MM.1S (cell line): ENCODE measurements at regions not wholly inside any gene's neighbourhood (a gene's known extent, or its start where the extent isn't known, plus 50 kb on each side); places are given as distances from the start of the nearest gene placed in this dataset.

Source experiments
- DNase-seq: peaks from one replicate; pipeline ENCODE4 v3.0.0-alpha.2; 2015
- H2AFZ ChIP-seq: fragments of 300-600 bp; sonication (generic); 2 replicates; pipeline ENCODE4 v1.6.0; 2016; ENCODE audit warnings: antibody characterized with exemption, low read length
- H3F3A ChIP-seq: fragments of 300-600 bp; sonication (generic); 2 replicates; pipeline ENCODE4 v1.6.1; 2016; ENCODE audit warnings: mild to moderate bottlenecking, antibody characterized with exemption, low read length, moderate library complexity, mixed read lengths; ENCODE audit not compliant: insufficient read depth
- H3K27ac ChIP-seq: fragments of 300-600 bp; sonication (generic); 2 replicates; pipeline ENCODE4 v1.5.1; 2016; ENCODE audit warnings: mild to moderate bottlenecking, low read length
- H3K27me3 ChIP-seq: fragments of 300-600 bp; sonication (generic); replicated peaks from 2 replicates; pipeline ENCODE4 v1.6.0; 2016; ENCODE audit warnings: low read length; ENCODE audit not compliant: insufficient read depth
- H3K36me3 ChIP-seq: fragments of 300-600 bp; sonication (generic); replicated peaks from 2 replicates; pipeline ENCODE4 v1.6.1; 2016; ENCODE audit warnings: mild to moderate bottlenecking, low read length, mixed read lengths; ENCODE audit not compliant: insufficient read depth
- H3K4me1 ChIP-seq: fragments of 300-600 bp; sonication (generic); 2 replicates; pipeline ENCODE4 v1.6.1; 2016; ENCODE audit warnings: low read length, mixed read lengths
- H3K4me2 ChIP-seq: fragments of 300-600 bp; sonication (generic); 2 replicates; pipeline ENCODE4 v1.6.0; 2016; ENCODE audit warnings: low read depth, low read length
- H3K4me3 ChIP-seq: fragments of 300-600 bp; sonication (generic); 2 replicates; pipeline ENCODE4 v1.5.1; 2016; ENCODE audit warnings: low read length, mixed read lengths
- H3K79me2 ChIP-seq: fragments of 300-600 bp; sonication (generic); 2 replicates; pipeline ENCODE4 v1.6.1; 2016; ENCODE audit warnings: mixed run types, low read length, mixed read lengths
- H3K9ac ChIP-seq: fragments of 300-600 bp; sonication (generic); 2 replicates; pipeline ENCODE4 v1.6.1; 2016; ENCODE audit warnings: low read length, mixed read lengths
- H3K9me2 ChIP-seq: fragments of 300-600 bp; sonication (generic); replicated peaks from 2 replicates; pipeline ENCODE4 v1.6.1; 2016; ENCODE audit warnings: mild to moderate bottlenecking, low read length, mixed read lengths; ENCODE audit not compliant: insufficient read depth
- H3K9me3 ChIP-seq: fragments of 300-600 bp; sonication (generic); replicated peaks from 2 replicates; pipeline ENCODE4 v1.6.1; 2016; ENCODE audit warnings: mild to moderate bottlenecking, low read length, mixed read lengths; ENCODE audit not compliant: insufficient read depth
- H4K20me1 ChIP-seq: fragments of 300-600 bp; sonication (generic); 2 replicates; pipeline ENCODE4 v1.6.1; 2016; ENCODE audit warnings: mild to moderate bottlenecking, low read length, moderate library complexity, mixed read lengths; ENCODE audit not compliant: insufficient read depth
- CTCF ChIP-seq: fragments of 300-600 bp; sonication (generic); IDR thresholded peaks from 2 replicates; pipeline ENCODE4 v1.5.1; 2016; ENCODE audit warnings: antibody characterized with exemption, low read length, mixed read lengths
- EZH2 ChIP-seq: fragments of 300-600 bp; sonication (generic); optimal IDR thresholded peaks from 2 replicates; pipeline ENCODE3; 2017; ENCODE audit warnings: low read depth, mild to moderate bottlenecking, antibody characterized with exemption, low read length, mixed read lengths
- EZH2phosphoT487 ChIP-seq: fragments of 300-600 bp; sonication (generic); IDR thresholded peaks from 2 replicates; pipeline ENCODE4 v1.6.1; 2018; ENCODE audit warnings: antibody characterized with exemption, low read length

DNA sequence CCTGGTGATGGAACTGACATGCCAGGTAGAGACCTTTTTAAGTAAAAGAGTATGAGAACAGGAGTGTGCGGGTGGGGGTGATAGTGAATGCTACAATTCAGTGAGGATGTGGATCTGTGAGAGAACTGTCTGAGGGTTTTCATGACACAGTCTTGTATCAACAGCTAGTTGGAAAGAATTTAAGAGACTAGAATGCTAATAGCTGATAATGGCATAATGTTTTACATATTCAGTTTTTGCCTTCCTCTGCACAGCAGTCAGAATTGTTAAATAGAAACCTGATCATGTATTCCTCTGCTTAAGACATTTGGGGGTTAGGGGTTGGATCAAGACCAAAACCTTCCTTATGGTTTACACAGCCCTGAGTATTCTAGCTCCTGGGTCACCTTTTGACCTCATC lies 152.8 kb upstream of the ZRANB2 start:
- H3K4me1 ChIP-seq: no peaks in the 10 kb centered on the region
- no peak for DNase-seq
- no peak overlapping the region for H3K9ac ChIP-seq
- H3K36me3 ChIP-seq: no peaks in the 10 kb centered on the region
- TF ChIP-seq EZH2: no peak
- no peak for TF ChIP-seq EZH2phosphoT487
- TF ChIP-seq CTCF: no peak
- H3K27me3 ChIP-seq: no peaks in the 10 kb centered on the region
- no peaks in the 10 kb centered on the region for H3K9me2 ChIP-seq
- no peak overlapping the region for H3K27ac ChIP-seq
- no peaks in the 10 kb centered on the region for H4K20me1 ChIP-seq
- no peaks in the 10 kb centered on the region for H3K79me2 ChIP-seq
- H2AFZ ChIP-seq: no peak overlapping the region
- no peak overlapping the region for H3K4me2 ChIP-seq
- no peaks in the 10 kb centered on the region for H3F3A ChIP-seq
- no peak overlapping the region for H3K4me3 ChIP-seq
- no peaks in the 10 kb centered on the region for H3K9me3 ChIP-seq

GRCh38 chr1:71232786-71233185 lies 152.0 kb upstream of the ZRANB2 start:
- no peaks in the 10 kb centered on the region for H4K20me1 ChIP-seq
- H3K27ac ChIP-seq: no peak overlapping the region
- DNase-seq: no peak
- no peak overlapping the region for H2AFZ ChIP-seq
- no peak overlapping the region for H3K9ac ChIP-seq
- no peak overlapping the region for H3K4me2 ChIP-seq
- no peaks in the 10 kb centered on the region for H3K27me3 ChIP-seq
- no peaks in the 10 kb centered on the region for H3K79me2 ChIP-seq
- H3K36me3 ChIP-seq: no peaks in the 10 kb centered on the region
- no peak overlapping the region for H3K4me3 ChIP-seq
- H3K4me1 ChIP-seq: no peaks in the 10 kb centered on the region
- TF ChIP-seq EZH2phosphoT487 (no peak), CTCF (no peak), EZH2 (no peak)
- no peaks in the 10 kb centered on the region for H3K9me3 ChIP-seq
- H3F3A ChIP-seq: no peaks in the 10 kb centered on the region
- H3K9me2 ChIP-seq: no peaks in the 10 kb centered on the region

DNA sequence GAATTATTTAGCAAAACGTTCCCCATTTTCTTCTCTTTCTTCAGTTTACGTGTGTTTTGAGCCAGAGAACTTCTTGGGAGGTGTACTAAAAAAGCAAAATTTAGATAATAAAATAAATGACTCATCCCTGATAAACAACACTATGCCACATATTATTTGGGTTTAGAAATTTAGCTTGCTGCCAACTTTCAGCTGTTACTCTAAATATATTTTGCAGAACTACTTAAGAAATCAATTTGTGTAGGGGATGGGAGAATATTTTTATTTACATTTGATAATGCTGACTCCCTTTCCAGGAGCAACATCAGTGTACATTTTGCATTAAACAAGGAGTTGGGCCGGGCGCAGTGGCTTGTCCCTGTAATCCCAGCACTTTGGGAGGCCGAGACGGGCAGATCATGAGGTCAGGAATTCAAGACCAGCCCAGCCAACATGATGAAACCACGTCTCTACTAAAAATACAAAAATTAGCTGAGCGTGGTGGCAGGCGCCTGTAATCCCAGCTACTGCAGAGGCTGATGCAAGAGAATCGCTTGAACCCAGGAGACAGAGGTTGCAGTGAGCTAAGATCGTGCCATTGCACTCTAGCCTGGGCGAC lies 151.4 kb upstream of the ZRANB2 start:
- no peak for DNase-seq
- H3K4me1 ChIP-seq: no peaks in the 10 kb centered on the region
- H3K27ac ChIP-seq: no peak overlapping the region
- H3F3A ChIP-seq: no peaks in the 10 kb centered on the region
- H3K27me3 ChIP-seq: no peaks in the 10 kb centered on the region
- H3K4me3 ChIP-seq: no peak overlapping the region
- no peak overlapping the region for H3K9ac ChIP-seq
- H3K9me3 ChIP-seq: no peaks in the 10 kb centered on the region
- H4K20me1 ChIP-seq: no peaks in the 10 kb centered on the region
- no peak overlapping the region for H3K4me2 ChIP-seq
- no peak overlapping the region for H2AFZ ChIP-seq
- no peak for TF ChIP-seq EZH2phosphoT487
- no peaks in the 10 kb centered on the region for H3K9me2 ChIP-seq
- H3K36me3 ChIP-seq: no peaks in the 10 kb centered on the region
- H3K79me2 ChIP-seq: no peaks in the 10 kb centered on the region

DNA sequence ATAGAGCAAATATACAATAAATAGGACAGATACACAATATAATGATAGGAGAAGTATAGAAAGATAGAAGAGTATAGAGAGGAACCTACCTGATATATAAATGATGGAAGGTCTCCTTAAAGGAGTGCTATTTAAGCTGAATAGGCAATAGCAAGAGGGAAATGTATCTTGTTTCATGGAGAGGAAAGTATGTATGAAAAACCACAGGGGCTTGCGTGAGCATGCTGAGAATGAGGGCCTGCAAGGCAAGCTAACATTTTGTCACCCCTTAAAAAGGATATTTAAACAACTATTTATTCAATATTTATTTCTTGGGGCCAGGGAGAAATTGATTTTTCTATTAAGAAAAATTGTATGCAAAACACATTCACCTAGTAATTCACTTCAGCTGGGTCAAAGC lies 150.9 kb upstream of the ZRANB2 start:
- Histone ChIP-seq H3K4me2 (no peak overlapping the region), H3K9ac (no peak overlapping the region), H3F3A (no peaks in the 10 kb centered on the region), H2AFZ (no peak overlapping the region), H3K9me2 (no peaks in the 10 kb centered on the region), H3K79me2 (no peaks in the 10 kb centered on the region), H3K4me1 (no peaks in the 10 kb centered on the region), H3K27me3 (no peaks in the 10 kb centered on the region), H4K20me1 (no peaks in the 10 kb centered on the region), H3K4me3 (no peak overlapping the region), H3K36me3 (no peaks in the 10 kb centered on the region), H3K9me3 (no peaks in the 10 kb centered on the region), H3K27ac (no peak overlapping the region)
- DNase-seq: no peak
- no peak for TF ChIP-seq CTCF
- no peak for TF ChIP-seq EZH2phosphoT487
- no peak for TF ChIP-seq EZH2
